Left ventricle myocardium inferior (tissue), 1 donor: ENCODE measurements at regions not wholly inside any gene's neighbourhood (a gene's known extent, or its start where the extent isn't known, plus 50 kb on each side); places are given as distances from the start of the nearest gene placed in this dataset.

ENCODE experiments used
- DNase-seq: peaks from one replicate; pipeline ENCODE4 v3.0.0-alpha.2; 2020
- H3K27ac ChIP-seq: fragments of 200-600 bp; replicated peaks from 2 replicates; pipeline ENCODE4 v1.8.0; 2021
- H3K27me3 ChIP-seq: fragments of 200-600 bp; 2 replicates; pipeline ENCODE4 v1.8.0; 2021; ENCODE audit warnings: low read depth
- H3K36me3 ChIP-seq: fragments of 200-600 bp; 2 replicates; pipeline ENCODE4 v1.8.0; 2021
- H3K4me1 ChIP-seq: fragments of 200-600 bp; 2 replicates; pipeline ENCODE4 v1.8.0; 2021
- H3K4me3 ChIP-seq: fragments of 200-600 bp; 2 replicates; pipeline ENCODE4 v1.8.0; 2021; ENCODE audit warnings: mild to moderate bottlenecking, moderate library complexity
- H3K9me3 ChIP-seq: fragments of 200-600 bp; replicated peaks from 2 replicates; pipeline ENCODE4 v1.8.0; 2021
- CTCF ChIP-seq: fragments of 200-600 bp; IDR thresholded peaks from 2 replicates; pipeline ENCODE4 v1.8.0; 2021; ENCODE audit warnings: antibody characterized with exemption, mild to moderate bottlenecking, borderline replicate concordance
- intact Hi-C: fragments of 100-400 bp; cut with micrococcal nuclease; formaldehyde crosslinking; loops from one replicate; pipeline ENCODE4 v1.11.0; 2022
- donor health status: DM: no; HTN: yes; CAD: no; lungs with severe emphysema.

- H3K4me1 ChIP-seq = no peaks in the 10 kb centered on the region
- H3K9me3 ChIP-seq = no peaks in the 10 kb centered on the region
- DNase-seq = no peak
- TF ChIP-seq CTCF = no peak
- H3K36me3 ChIP-seq = no peaks in the 10 kb centered on the region
- no peak overlapping the region for H3K27ac ChIP-seq
- intact Hi-C loops = no loop called here
- H3K4me3 ChIP-seq = no peak overlapping the region
- H3K27me3 ChIP-seq = no peaks in the 10 kb centered on the region
These were observed 787.3 kb downstream of the VRK1 start for GRCh38 chr14:97584528-97584927.

- no peak overlapping the region for H3K27ac ChIP-seq
- no peaks in the 10 kb centered on the region for H3K9me3 ChIP-seq
- H3K27me3 ChIP-seq = peaks cover 12% of the 10 kb centered on the region
- TF ChIP-seq CTCF = no peak
- no peaks in the 10 kb centered on the region for H3K36me3 ChIP-seq
- intact Hi-C loops = no loop called here
- H3K4me1 ChIP-seq = no peaks in the 10 kb centered on the region
- H3K4me3 ChIP-seq = no peak overlapping the region
- no peak for DNase-seq
These were observed 795.3 kb downstream of the VRK1 start for GRCh38 chr14:97592341-97592980.

GRCh38 chr14:97594306-97594705, 797.1 kb downstream of the VRK1 start:
- TF ChIP-seq CTCF = no peak
- H3K36me3 ChIP-seq = no peaks in the 10 kb centered on the region
- no peaks in the 10 kb centered on the region for H3K9me3 ChIP-seq
- no peak for DNase-seq
- H3K4me1 ChIP-seq = no peaks in the 10 kb centered on the region
- intact Hi-C loops = no loop called here
- no peak overlapping the region for H3K4me3 ChIP-seq
- no peak overlapping the region for H3K27ac ChIP-seq
- H3K27me3 ChIP-seq = peaks cover 12% of the 10 kb centered on the region

- intact Hi-C loops = no loop called here
- no peaks in the 10 kb centered on the region for H3K4me1 ChIP-seq
These were observed 805.4 kb downstream of the VRK1 start for GRCh38 chr14:97602438-97603117.

GRCh38 chr14:97603201-97603600, 806.0 kb downstream of the VRK1 start:
- peaks cover 10% of the 10 kb centered on the region for H3K27me3 ChIP-seq
- H3K27ac ChIP-seq = no peak overlapping the region
- no peak for TF ChIP-seq CTCF
- H3K9me3 ChIP-seq = peaks cover 9% of the 10 kb centered on the region
- intact Hi-C loops = no loop called here
- H3K4me3 ChIP-seq = no peak overlapping the region
- no peaks in the 10 kb centered on the region for H3K36me3 ChIP-seq
- no peak for DNase-seq
- H3K4me1 ChIP-seq = no peaks in the 10 kb centered on the region

More at GRCh38 chr14:97602438-97603117, 805.4 kb downstream of the VRK1 start:
- H3K27me3 ChIP-seq = peaks cover 10% of the 10 kb centered on the region
- H3K36me3 ChIP-seq = no peaks in the 10 kb centered on the region
- DNase-seq = no peak
- TF ChIP-seq CTCF = no peak
- peaks cover 9% of the 10 kb centered on the region for H3K9me3 ChIP-seq
- H3K27ac ChIP-seq = no peak overlapping the region
- H3K4me3 ChIP-seq = no peak overlapping the region
